B cell (primary cell): ENCODE measurements at regions not wholly inside any gene's neighbourhood (a gene's known extent, or its start where the extent isn't known, plus 50 kb on each side); places are given as distances from the start of the nearest gene placed in this dataset.

ENCODE experiments used
- ATAC-seq: fragments of 200-7000 bp; cut with Tn5 transposase; one replicate; pipeline ENCODE4 v1.10.0; 2021; ENCODE audit warnings: low read depth, mild to moderate bottlenecking, moderate number of reproducible peaks, moderate library complexity
- CTCF ChIA-PET: fragments of 350-600 bp; sonication (Branson Sonifier 250); formaldehyde crosslinking; loops from one replicate; lab custom pipeline; 2021; ENCODE audit warnings: antibody characterized with exemption, inconsistent platforms; lab: Charles Lee
- POLR2A ChIA-PET: fragments of 350-600 bp; sonication (Branson Sonifier 250); formaldehyde crosslinking; loops from one replicate; lab custom pipeline; 2021; ENCODE audit warnings: antibody characterized with exemption; lab: Charles Lee
- DNase-seq: peaks from one replicate; pipeline ENCODE4 v3.0.0; 2013
- H2AFZ ChIP-seq: 2 replicates; pipeline ENCODE4 v1.6.1; 2012; ENCODE audit warnings: mild to moderate bottlenecking, low read depth, low read length; ENCODE audit not compliant: insufficient read depth, poor library complexity, severe bottlenecking
- H3K27ac ChIP-seq, 2 donors: 1 replicate in 1 of 2; 2 replicates in 1 of 2; pipeline ENCODE4 v1.5.1; 2012 to 2013; ENCODE audit warnings: low read length in 2 of 2, mild to moderate bottlenecking in 2 of 2, moderate library complexity in 1 of 2
- H3K27me3 ChIP-seq, 4 experiments: fragments of 200-600 bp in 1 of 4; sonication (generic) in 1 of 4; replicated peaks in 1 of 4; 1 replicate in 2 of 4; 2 replicates in 2 of 4; pipeline versions ENCODE4 v1.6.1 to v1.7.0; 2013 to 2016; ENCODE audit warnings: low read length in 3 of 4, mild to moderate bottlenecking in 2 of 4, mixed read lengths in 1 of 4, moderate library complexity in 1 of 4; ENCODE audit not compliant: insufficient read depth in 4 of 4, control insufficient read depth in 3 of 4; ENCODE audit errors: control extremely low read depth in 1 of 4
- H3K36me3 ChIP-seq, 2 experiments: replicated peaks in 1 of 2; 1 replicate in 1 of 2; 2 replicates in 1 of 2; pipeline versions ENCODE4 v1.6.1 to v1.7.1; 2013; ENCODE audit warnings: low read length in 1 of 2; ENCODE audit not compliant: insufficient read depth in 2 of 2, control insufficient read depth in 1 of 2; ENCODE audit errors: control extremely low read depth in 1 of 2, extremely low read depth in 1 of 2
- H3K4me1 ChIP-seq, 2 donors: fragments of 200-600 bp in 1 of 2; sonication (generic) in 1 of 2; 1 replicate in 1 of 2; 2 replicates in 1 of 2; pipeline versions ENCODE4 v1.5.1 to v1.6.1; 2013 to 2017; ENCODE audit warnings: low read length in 2 of 2; ENCODE audit not compliant: control insufficient read depth in 2 of 2, insufficient read depth in 2 of 2
- H3K4me2 ChIP-seq: replicated peaks from 2 replicates; pipeline ENCODE3; 2012; ENCODE audit warnings: mild to moderate bottlenecking, low read depth, low read length; ENCODE audit not compliant: poor library complexity, severe bottlenecking
- H3K4me3 ChIP-seq, 5 experiments: fragments of 200-600 bp in 1 of 5; sonication (generic) in 1 of 5; 1 replicate in 3 of 5; 2 replicates in 2 of 5; pipeline versions ENCODE4 v1.5.1 to v1.7.0; 2011 to 2016; ENCODE audit warnings: low read length in 4 of 5, mild to moderate bottlenecking in 4 of 5, low read depth in 2 of 5, control low read depth in 1 of 5, moderate library complexity in 1 of 5; ENCODE audit not compliant: insufficient read depth in 1 of 5; ENCODE audit errors: control extremely low read depth in 1 of 5, extremely low read depth in 1 of 5
- H3K79me2 ChIP-seq: fragments of 200-600 bp; sonication (generic); one replicate; pipeline ENCODE4 v1.6.0; 2016; ENCODE audit warnings: low read length; ENCODE audit not compliant: control insufficient read depth, insufficient read depth
- H3K9ac ChIP-seq: fragments of 200-600 bp; sonication (generic); 2 replicates; pipeline ENCODE4 v1.6.1; 2017; ENCODE audit warnings: mild to moderate bottlenecking, low read length, moderate library complexity
- H3K9me3 ChIP-seq, 3 donors: one replicate each; pipeline versions ENCODE4 v1.6.1 to v1.7.1; 2013; ENCODE audit warnings: low read length in 2 of 3; ENCODE audit not compliant: control insufficient read depth in 2 of 3, insufficient read depth in 1 of 3; ENCODE audit errors: control extremely low read depth in 1 of 3
- H4K20me1 ChIP-seq: 2 replicates; pipeline ENCODE4 v1.6.0; 2012; ENCODE audit warnings: mild to moderate bottlenecking, low read length; ENCODE audit not compliant: insufficient read depth, control insufficient read depth, poor library complexity, severe bottlenecking
- H3K27ac Mint-ChIP-seq: one replicate; pipeline ENCODE4 v1.8.0; 2021; ENCODE audit warnings: mixed read lengths
- H3K27me3 Mint-ChIP-seq: one replicate; pipeline ENCODE4 v1.8.0; 2021; ENCODE audit warnings: mixed read lengths
- H3K4me1 Mint-ChIP-seq: one replicate; pipeline ENCODE4 v1.8.0; 2021; ENCODE audit warnings: mixed read lengths
- H3K4me3 Mint-ChIP-seq: one replicate; pipeline ENCODE4 v1.8.0; 2021; ENCODE audit warnings: mixed read lengths
- H3K9me3 Mint-ChIP-seq: one replicate; pipeline ENCODE4 v1.8.0; 2022; ENCODE audit warnings: mixed read lengths; ENCODE audit not compliant: insufficient read depth
- EZH2 ChIP-seq: IDR thresholded peaks from 2 replicates; pipeline ENCODE4 v1.6.1; 2012; ENCODE audit warnings: borderline replicate concordance, low read depth, mild to moderate bottlenecking, moderate library complexity, low read length; ENCODE audit not compliant: insufficient read depth, poor library complexity, severe bottlenecking
- WGBS: methylation state at CpG from one replicate; pipeline ENCODE4 v1.1.5; 2013; ENCODE audit warnings: missing lambda C conversion rate; ENCODE audit not compliant: insufficient coverage; 5-methylcytosine and 5-hydroxymethylcytosine counted together
- intact Hi-C: fragments of 100-400 bp; cut with micrococcal nuclease; formaldehyde crosslinking; loops from one replicate; pipeline ENCODE4 v1.10.0; 2022
- TF ChIP-seq, protein P1 (sequence below): fragments of 200-600 bp; IDR thresholded peaks from one replicate; pipeline ENCODE4 v1.8.0; 2022; ENCODE audit warnings: antibody characterized with exemption, mild to moderate bottlenecking

- Mint-ChIP-seq H3K4me3 (no peak overlapping the region), H3K27me3 (peaks cover 27% of the 10 kb centered on the region), H3K9me3 (no peaks in the 10 kb centered on the region), H3K4me1 (no peaks in the 10 kb centered on the region), H3K27ac (no peak overlapping the region)
- Histone ChIP-seq H3K4me2 (no peak overlapping the region), H3K27me3 (peaks cover 0 to 16% (median 0%) of the 10 kb centered on the region in 4 experiments), H3K4me1 (no peaks in the 10 kb centered on the region), H3K27ac (no peak overlapping the region), H3K79me2 (no peaks in the 10 kb centered on the region), H3K4me3 (no peak overlapping the region), H3K36me3 (no peaks in the 10 kb centered on the region), H4K20me1 (no peaks in the 10 kb centered on the region), H3K9ac (no peak overlapping the region), H3K9me3 (peaks cover 0 to 16% (median 3%) of the 10 kb centered on the region in 3 donors), H2AFZ (no peak overlapping the region)
- DNase-seq (no peak), ATAC-seq (no peak)
- TF ChIP-seq EZH2 = no peak
- TF ChIP-seq, protein P1, sequence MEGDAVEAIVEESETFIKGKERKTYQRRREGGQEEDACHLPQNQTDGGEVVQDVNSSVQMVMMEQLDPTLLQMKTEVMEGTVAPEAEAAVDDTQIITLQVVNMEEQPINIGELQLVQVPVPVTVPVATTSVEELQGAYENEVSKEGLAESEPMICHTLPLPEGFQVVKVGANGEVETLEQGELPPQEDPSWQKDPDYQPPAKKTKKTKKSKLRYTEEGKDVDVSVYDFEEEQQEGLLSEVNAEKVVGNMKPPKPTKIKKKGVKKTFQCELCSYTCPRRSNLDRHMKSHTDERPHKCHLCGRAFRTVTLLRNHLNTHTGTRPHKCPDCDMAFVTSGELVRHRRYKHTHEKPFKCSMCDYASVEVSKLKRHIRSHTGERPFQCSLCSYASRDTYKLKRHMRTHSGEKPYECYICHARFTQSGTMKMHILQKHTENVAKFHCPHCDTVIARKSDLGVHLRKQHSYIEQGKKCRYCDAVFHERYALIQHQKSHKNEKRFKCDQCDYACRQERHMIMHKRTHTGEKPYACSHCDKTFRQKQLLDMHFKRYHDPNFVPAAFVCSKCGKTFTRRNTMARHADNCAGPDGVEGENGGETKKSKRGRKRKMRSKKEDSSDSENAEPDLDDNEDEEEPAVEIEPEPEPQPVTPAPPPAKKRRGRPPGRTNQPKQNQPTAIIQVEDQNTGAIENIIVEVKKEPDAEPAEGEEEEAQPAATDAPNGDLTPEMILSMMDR = no peak
- POLR2A ChIA-PET = no interaction called here
- WGBS = 93% methylated on average over 7 of the region's 9 CpGs
- CTCF ChIA-PET = no interaction called here
- intact Hi-C loops = no loop called here
Measured at GRCh38 chr20:57032847-57033246, 233.6 kb downstream of the BMP7 start.

DNA sequence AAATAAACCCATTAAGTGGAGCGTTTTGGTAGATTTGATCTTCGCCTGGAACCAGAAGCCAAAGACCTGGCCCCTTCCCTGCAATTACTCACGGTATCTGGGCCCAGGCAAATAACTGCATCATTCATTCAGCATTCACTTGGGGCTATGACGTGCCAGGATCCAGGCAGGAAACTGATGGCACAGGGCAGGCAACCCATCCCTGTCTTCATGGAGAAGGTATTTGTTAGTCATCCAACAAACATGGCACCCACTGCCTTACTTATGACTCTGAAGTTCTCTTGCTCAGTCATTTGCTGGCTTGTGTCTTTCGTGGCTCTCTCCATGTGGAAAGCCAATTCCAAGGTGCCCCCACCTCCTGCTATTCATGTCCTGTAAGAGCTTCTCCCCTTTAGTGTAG, 232.4 kb downstream of the BMP7 start:
- 74% methylated on average over 5 of the region's 5 CpGs for WGBS
- no peak for TF ChIP-seq EZH2
- TF ChIP-seq, protein P1 = no peak
- no peaks in the 10 kb centered on the region for H3K9me3 Mint-ChIP-seq
- no peak overlapping the region for H3K4me3 Mint-ChIP-seq
- intact Hi-C loops = no loop called here
- POLR2A ChIA-PET = no interaction called here
- Histone ChIP-seq H2AFZ (no peak overlapping the region), H3K4me2 (no peak overlapping the region), H3K79me2 (no peaks in the 10 kb centered on the region), H3K9me3 (peaks cover 0 to 16% (median 3%) of the 10 kb centered on the region in 3 donors), H3K4me3 (no peak overlapping the region), H3K9ac (no peak overlapping the region), H3K27ac (no peak overlapping the region), H3K27me3 (peaks cover 0 to 15% (median 0%) of the 10 kb centered on the region in 4 experiments), H3K4me1 (no peaks in the 10 kb centered on the region), H3K36me3 (no peaks in the 10 kb centered on the region), H4K20me1 (no peaks in the 10 kb centered on the region)
- no peak overlapping the region for H3K27ac Mint-ChIP-seq
- ATAC-seq = no peak
- H3K4me1 Mint-ChIP-seq = no peaks in the 10 kb centered on the region
- no peak for DNase-seq
- CTCF ChIA-PET = no interaction called here
- H3K27me3 Mint-ChIP-seq = peaks cover 23% of the 10 kb centered on the region
